ENCODE measurements at regions not wholly inside any gene's neighbourhood (a gene's known extent, or its start where the extent isn't known, plus 50 kb on each side); places are given as distances from the start of the nearest gene placed in this dataset.

DNA sequence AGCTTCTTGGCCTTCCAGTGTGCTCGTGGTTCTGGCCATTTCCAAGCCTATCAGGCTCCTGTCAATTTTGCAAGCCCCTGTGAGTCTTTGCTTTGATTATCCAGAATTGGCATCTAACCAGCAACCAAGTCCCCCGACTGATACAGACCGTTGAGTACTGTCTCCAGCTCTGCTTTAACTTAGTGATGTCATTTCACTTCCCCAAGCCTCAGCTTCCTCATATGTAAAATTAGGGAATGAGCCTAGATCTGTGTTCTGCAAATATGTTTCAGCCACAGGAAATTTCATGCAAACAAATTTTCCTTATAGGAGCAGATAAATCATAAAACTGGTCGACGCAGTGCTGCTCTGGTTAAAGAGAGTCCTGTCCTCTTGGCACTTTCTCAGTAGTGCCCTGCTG, 60.1 kb upstream of the WSB1 start:
- H3K36me3 ChIP-seq = no peaks in the 10 kb centered on the region
- H3K9me3 ChIP-seq (ENCODE audit: low read depth) = no peaks in the 10 kb centered on the region
- no peaks in the 10 kb centered on the region for H3K4me1 ChIP-seq
- H3F3A ChIP-seq (ENCODE audit: low read depth) = no peaks in the 10 kb centered on the region
- H3K9me3 Mint-ChIP-seq = no peaks in the 10 kb centered on the region
- no peak overlapping the region for H3K4me2 ChIP-seq
- TF ChIP-seq CTCF (IDR thresholded peaks at IDR 0.05) (no peak), EZH2 (IDR thresholded peaks at IDR 0.05) (no peak), EZH2phosphoT487 (IDR thresholded peaks at IDR 0.05) (no peak)
- H4K20me1 ChIP-seq (ENCODE audit: low read depth) = no peaks in the 10 kb centered on the region
- H3K4me3 Mint-ChIP-seq = no peak overlapping the region
- no peaks in the 10 kb centered on the region for H3K79me2 ChIP-seq (ENCODE audit: low read depth)
- H3K27me3 Mint-ChIP-seq (ENCODE audit: insufficient read depth, low read depth) = peaks cover 4% of the 10 kb centered on the region
- no peak overlapping the region for H2AFZ ChIP-seq (replicated peaks)
- H3K9ac ChIP-seq = no peak overlapping the region
- H3K4me1 Mint-ChIP-seq = no peaks in the 10 kb centered on the region
- no peaks in the 10 kb centered on the region for H3K27me3 ChIP-seq
- no peaks in the 10 kb centered on the region for H3K36me3 Mint-ChIP-seq
- no peak for DNase-seq (ENCODE audit: low spot score)
- H3K27ac Mint-ChIP-seq = no peak overlapping the region
- H3K27ac ChIP-seq = no peak overlapping the region
- no peak overlapping the region for H3K4me3 ChIP-seq

GRCh38 chr17:27236717-27237315, 57.1 kb upstream of the WSB1 start:
- Histone ChIP-seq H3K9ac (no peak overlapping the region), H3K79me2 (ENCODE audit: low read depth) (no peaks in the 10 kb centered on the region), H2AFZ (replicated peaks) (no peak overlapping the region), H3K9me3 (ENCODE audit: low read depth) (no peaks in the 10 kb centered on the region), H3K27me3 (no peaks in the 10 kb centered on the region), H3K36me3 (no peaks in the 10 kb centered on the region), H4K20me1 (ENCODE audit: low read depth) (no peaks in the 10 kb centered on the region), H3F3A (ENCODE audit: low read depth) (no peaks in the 10 kb centered on the region), H3K27ac (no peak overlapping the region), H3K4me3 (no peak overlapping the region), H3K4me1 (no peaks in the 10 kb centered on the region), H3K4me2 (no peak overlapping the region)
- Mint-ChIP-seq H3K4me3 (no peak overlapping the region), H3K27me3 (ENCODE audit: insufficient read depth, low read depth) (peaks cover 4% of the 10 kb centered on the region), H3K36me3 (no peaks in the 10 kb centered on the region), H3K9me3 (no peaks in the 10 kb centered on the region), H3K4me1 (peaks cover 4% of the 10 kb centered on the region), H3K27ac (no peak overlapping the region)
- TF ChIP-seq CTCF (IDR thresholded peaks at IDR 0.05) (peak; percentile 89), EZH2 (IDR thresholded peaks at IDR 0.05) (no peak)
- DNase-seq (ENCODE audit: low spot score) = peak; percentile 73

DNA sequence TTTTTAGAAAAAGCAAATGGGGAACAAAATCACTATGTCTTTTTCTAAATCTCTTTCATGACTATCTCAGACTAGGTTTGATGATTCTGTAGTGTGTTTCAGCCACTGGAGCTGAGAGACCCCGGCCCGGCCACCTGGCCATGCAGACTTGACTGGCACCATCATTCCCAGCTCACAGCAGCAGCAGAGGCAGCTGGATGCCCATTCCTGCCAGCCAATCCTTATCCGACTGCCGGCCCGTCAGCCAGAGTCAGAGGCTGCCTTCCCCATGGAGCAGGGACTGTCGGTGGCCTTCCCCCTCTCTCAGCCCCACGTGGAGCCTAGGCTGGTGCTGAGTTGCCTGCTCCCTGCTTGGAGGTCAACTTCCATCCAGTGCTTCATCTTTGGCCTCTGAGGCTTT, 56.0 kb upstream of the WSB1 start:
- H3K4me1 Mint-ChIP-seq = peaks cover 4% of the 10 kb centered on the region
- no peak overlapping the region for H3K4me2 ChIP-seq
- H3K79me2 ChIP-seq (ENCODE audit: low read depth) = no peaks in the 10 kb centered on the region
- H3K4me1 ChIP-seq = no peaks in the 10 kb centered on the region
- no peaks in the 10 kb centered on the region for H3K27me3 ChIP-seq
- no peak overlapping the region for H3K4me3 Mint-ChIP-seq
- no peak overlapping the region for H2AFZ ChIP-seq (replicated peaks)
- no peaks in the 10 kb centered on the region for H3K36me3 Mint-ChIP-seq
- no peaks in the 10 kb centered on the region for H4K20me1 ChIP-seq (ENCODE audit: low read depth)
- TF ChIP-seq CTCF (IDR thresholded peaks at IDR 0.05) (no peak), EZH2 (IDR thresholded peaks at IDR 0.05) (no peak), EZH2phosphoT487 (IDR thresholded peaks at IDR 0.05) (no peak)
- H3K36me3 ChIP-seq = no peaks in the 10 kb centered on the region
- no peaks in the 10 kb centered on the region for H3K9me3 Mint-ChIP-seq
- H3K27ac ChIP-seq = no peak overlapping the region
- H3K9ac ChIP-seq = no peak overlapping the region
- H3K9me3 ChIP-seq (ENCODE audit: low read depth) = no peaks in the 10 kb centered on the region
- peaks cover 2% of the 10 kb centered on the region for H3K27me3 Mint-ChIP-seq (ENCODE audit: insufficient read depth, low read depth)
- no peak overlapping the region for H3K4me3 ChIP-seq
- no peak for DNase-seq (ENCODE audit: low spot score)
- no peak overlapping the region for H3K27ac Mint-ChIP-seq
- no peaks in the 10 kb centered on the region for H3F3A ChIP-seq (ENCODE audit: low read depth)

Measured in neural progenitor cell (in vitro differentiated cells).